Calu3 (cell line): ENCODE measurements at regions not wholly inside any gene's neighbourhood (a gene's known extent, or its start where the extent isn't known, plus 50 kb on each side); places are given as distances from the start of the nearest gene placed in this dataset.

Source experiments
- BruUV-seq: library from RNA; stranded (reverse); fragments of 400-500 nt; replicated peaks from 2 replicates; lab custom pipeline; 2021; lab: Mats Ljungman, UMichigan
- CTCF ChIA-PET: fragments of 300-600 bp; sonication (Branson Sonifier 250); formaldehyde crosslinking; loops from one replicate; lab custom pipeline; 2022; ENCODE audit warnings: antibody characterized with exemption; lab: Charles Lee
- DNase-seq: peaks from one replicate; pipeline ENCODE4 v3.0.0; 2022
- H3K27ac Mint-ChIP-seq: one replicate; pipeline ENCODE4 v1.8.0; 2022; ENCODE audit warnings: mixed read lengths; ENCODE audit not compliant: unreplicated experiment
- H3K27me3 Mint-ChIP-seq: one replicate; pipeline ENCODE4 v1.8.0; 2022; ENCODE audit warnings: mixed read lengths; ENCODE audit not compliant: unreplicated experiment
- H3K36me3 Mint-ChIP-seq: one replicate; pipeline ENCODE4 v1.8.0; 2022; ENCODE audit warnings: mild to moderate bottlenecking, moderate library complexity, mixed read lengths; ENCODE audit not compliant: insufficient read depth, unreplicated experiment
- H3K4me1 Mint-ChIP-seq: one replicate; pipeline ENCODE4 v1.8.0; 2022; ENCODE audit warnings: mild to moderate bottlenecking, low read depth, mixed read lengths; ENCODE audit not compliant: unreplicated experiment
- H3K4me3 Mint-ChIP-seq: one replicate; pipeline ENCODE4 v1.8.0; 2022; ENCODE audit warnings: mild to moderate bottlenecking, low read depth, moderate library complexity, mixed read lengths; ENCODE audit not compliant: unreplicated experiment
- H3K9me3 Mint-ChIP-seq: one replicate; pipeline ENCODE4 v1.8.0; 2022; ENCODE audit warnings: low read depth, mixed read lengths; ENCODE audit not compliant: unreplicated experiment
- intact Hi-C: fragments of 100-400 bp; cut with micrococcal nuclease; formaldehyde crosslinking; loops from one replicate; pipeline ENCODE4 v1.10.0; 2022; ENCODE audit not compliant: unreplicated experiment
- TF ChIP-seq, protein P1 (sequence below): fragments of 200-600 bp; IDR thresholded peaks from one replicate; pipeline ENCODE4 v1.8.0; 2022; ENCODE audit warnings: antibody characterized with exemption; ENCODE audit not compliant: unreplicated experiment

DNA sequence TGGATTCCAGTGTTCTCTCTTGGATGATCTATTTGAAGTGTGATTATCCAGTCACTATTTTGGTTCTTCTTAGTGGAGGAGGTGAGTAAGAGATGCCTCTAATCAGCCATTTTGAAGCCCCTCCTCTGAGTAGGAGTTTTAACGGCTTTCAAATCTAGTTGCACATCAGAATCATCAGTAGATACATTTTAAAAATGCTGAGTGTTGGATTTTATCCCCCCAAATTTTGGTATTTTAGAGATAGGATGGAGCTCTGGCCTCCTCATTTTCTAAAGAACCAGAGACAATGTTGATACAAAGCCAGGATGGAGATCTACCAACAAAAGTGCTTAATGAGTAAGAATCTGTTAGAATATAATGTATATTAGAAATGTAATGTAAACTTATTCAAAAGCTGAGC lies 1061.0 kb upstream of the WWC1 start:
- TF ChIP-seq, protein P1, sequence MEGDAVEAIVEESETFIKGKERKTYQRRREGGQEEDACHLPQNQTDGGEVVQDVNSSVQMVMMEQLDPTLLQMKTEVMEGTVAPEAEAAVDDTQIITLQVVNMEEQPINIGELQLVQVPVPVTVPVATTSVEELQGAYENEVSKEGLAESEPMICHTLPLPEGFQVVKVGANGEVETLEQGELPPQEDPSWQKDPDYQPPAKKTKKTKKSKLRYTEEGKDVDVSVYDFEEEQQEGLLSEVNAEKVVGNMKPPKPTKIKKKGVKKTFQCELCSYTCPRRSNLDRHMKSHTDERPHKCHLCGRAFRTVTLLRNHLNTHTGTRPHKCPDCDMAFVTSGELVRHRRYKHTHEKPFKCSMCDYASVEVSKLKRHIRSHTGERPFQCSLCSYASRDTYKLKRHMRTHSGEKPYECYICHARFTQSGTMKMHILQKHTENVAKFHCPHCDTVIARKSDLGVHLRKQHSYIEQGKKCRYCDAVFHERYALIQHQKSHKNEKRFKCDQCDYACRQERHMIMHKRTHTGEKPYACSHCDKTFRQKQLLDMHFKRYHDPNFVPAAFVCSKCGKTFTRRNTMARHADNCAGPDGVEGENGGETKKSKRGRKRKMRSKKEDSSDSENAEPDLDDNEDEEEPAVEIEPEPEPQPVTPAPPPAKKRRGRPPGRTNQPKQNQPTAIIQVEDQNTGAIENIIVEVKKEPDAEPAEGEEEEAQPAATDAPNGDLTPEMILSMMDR = no peak
- CTCF ChIA-PET = no interaction called here
- H3K27me3 Mint-ChIP-seq = no peaks in the 10 kb centered on the region
- H3K4me3 Mint-ChIP-seq = no peak overlapping the region
- no peaks in the 10 kb centered on the region for H3K36me3 Mint-ChIP-seq
- peaks cover 6% of the 10 kb centered on the region for H3K9me3 Mint-ChIP-seq
- H3K4me1 Mint-ChIP-seq = no peaks in the 10 kb centered on the region
- no peak for DNase-seq
- BruUV-seq = no TSS peak
- no peak overlapping the region for H3K27ac Mint-ChIP-seq
- intact Hi-C loops = no loop called here

DNA sequence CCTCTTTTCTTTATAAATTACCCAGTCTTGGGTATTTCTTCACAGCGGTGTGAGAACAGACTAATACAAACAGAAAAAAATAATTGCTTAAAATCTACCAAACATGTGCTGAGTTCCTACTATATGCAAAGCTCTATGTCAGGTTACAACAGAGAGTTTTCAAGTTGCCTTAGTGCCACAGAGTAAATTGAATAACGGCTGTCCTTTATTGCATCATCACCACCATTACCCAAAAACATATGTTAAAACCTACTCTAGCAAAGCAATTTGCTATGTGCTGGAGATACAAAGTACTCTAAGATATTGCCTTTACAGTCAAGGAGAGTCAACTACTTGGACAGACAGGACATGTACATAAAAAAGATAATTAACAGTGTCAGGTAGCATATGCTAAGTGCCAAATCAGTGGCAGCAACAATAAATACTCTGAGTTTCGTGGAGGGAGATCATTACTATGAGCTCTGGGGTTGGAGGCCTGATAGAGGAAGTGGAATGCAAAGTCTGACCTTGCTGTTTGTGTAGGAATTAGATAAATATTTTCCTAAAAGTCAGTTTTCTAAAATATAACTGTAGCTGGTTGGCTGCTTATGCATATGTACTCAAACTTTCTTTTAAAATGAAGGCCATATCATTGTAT lies 1058.7 kb upstream of the WWC1 start:
- H3K9me3 Mint-ChIP-seq = peaks cover 9% of the 10 kb centered on the region
- no peak for DNase-seq
- H3K27me3 Mint-ChIP-seq = no peaks in the 10 kb centered on the region
- TF ChIP-seq, protein P1 = no peak
- no peak overlapping the region for H3K4me3 Mint-ChIP-seq
- no peaks in the 10 kb centered on the region for H3K36me3 Mint-ChIP-seq
- no peaks in the 10 kb centered on the region for H3K4me1 Mint-ChIP-seq
- CTCF ChIA-PET = no interaction called here
- intact Hi-C loops = no loop called here
- BruUV-seq = no TSS peak
- no peak overlapping the region for H3K27ac Mint-ChIP-seq

DNA sequence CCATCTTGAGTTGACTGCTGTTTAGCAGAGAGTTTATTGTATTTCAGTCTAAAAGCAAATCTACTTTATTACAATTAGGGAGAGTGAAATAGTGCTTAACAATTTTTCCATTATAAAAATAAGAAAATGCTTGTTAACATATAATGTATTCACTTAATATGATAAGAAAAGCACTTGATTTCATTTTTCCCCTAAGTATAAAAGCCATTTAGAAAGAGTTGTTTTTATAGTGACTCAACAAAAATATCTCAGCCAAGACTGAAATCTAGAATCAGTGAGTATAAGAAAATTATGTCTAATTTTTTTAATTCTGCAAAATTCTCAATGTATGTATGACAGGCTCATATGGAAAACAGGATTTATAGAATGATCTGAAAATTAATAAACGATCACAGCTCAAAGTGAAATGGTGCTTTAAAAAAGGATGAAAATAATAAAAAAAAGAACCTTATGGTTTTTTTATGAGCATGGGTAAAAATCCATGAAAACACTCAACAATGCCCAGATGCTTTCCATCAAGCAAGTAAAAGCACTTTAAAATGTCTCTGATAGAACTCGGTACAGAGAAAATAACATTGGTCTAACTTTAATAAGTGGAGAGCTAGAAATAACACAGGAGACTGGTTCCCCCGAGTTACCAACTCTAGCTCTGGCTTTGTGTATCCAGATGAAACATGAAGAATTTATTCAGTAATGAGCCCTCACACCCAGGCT lies 1057.8 kb upstream of the WWC1 start:
- Mint-ChIP-seq H3K4me3 (no peak overlapping the region), H3K9me3 (peaks cover 9% of the 10 kb centered on the region), H3K36me3 (no peaks in the 10 kb centered on the region), H3K4me1 (no peaks in the 10 kb centered on the region), H3K27me3 (no peaks in the 10 kb centered on the region), H3K27ac (no peak overlapping the region)
- DNase-seq = no peak
- intact Hi-C loops = no loop called here
- CTCF ChIA-PET = no interaction called here
- no TSS peak for BruUV-seq
- TF ChIP-seq, protein P1 = no peak

DNA sequence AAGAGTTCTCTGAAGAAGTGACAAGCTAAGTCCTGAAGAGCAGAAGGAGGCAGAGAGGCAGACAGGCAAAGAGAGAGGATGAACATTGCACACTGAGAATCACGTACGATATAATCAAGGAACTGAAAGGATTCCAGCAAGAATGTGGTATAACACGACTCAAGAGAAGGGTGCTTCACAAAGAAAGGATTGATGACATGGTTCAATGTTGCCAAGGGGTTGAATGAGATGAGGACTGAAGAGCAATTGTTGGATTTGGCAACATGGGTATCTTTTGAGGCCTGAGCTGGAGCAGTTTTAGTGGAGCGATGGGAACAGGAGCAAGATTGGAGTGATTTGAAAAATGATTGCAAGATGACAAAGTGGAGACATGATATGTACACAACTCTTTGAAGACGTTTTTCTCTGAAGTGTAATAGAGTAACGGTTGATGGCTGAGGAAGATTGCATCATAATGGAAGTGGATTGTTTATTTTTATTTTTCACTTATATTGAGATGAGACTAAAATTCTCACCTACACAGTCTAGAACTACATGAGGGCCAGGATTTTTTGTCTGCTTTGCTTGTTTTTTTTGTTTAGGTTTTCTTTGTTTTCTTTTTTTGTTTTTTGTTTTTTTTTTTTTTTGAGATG lies 1049.9 kb upstream of the WWC1 start:
- Mint-ChIP-seq H3K36me3 (no peaks in the 10 kb centered on the region), H3K9me3 (peaks cover 3% of the 10 kb centered on the region), H3K27me3 (no peaks in the 10 kb centered on the region), H3K27ac (no peak overlapping the region), H3K4me3 (no peak overlapping the region), H3K4me1 (no peaks in the 10 kb centered on the region)
- BruUV-seq = no TSS peak
- DNase-seq = no peak
- CTCF ChIA-PET = no interaction called here
- TF ChIP-seq, protein P1 = no peak
- intact Hi-C loops = loop anchor here (5.0 kb wide), 1 partner anchor 1609 kb away; no protein-coding TSS in a partner anchor
